H9 (cell line): ENCODE measurements at regions not wholly inside any gene's neighbourhood (a gene's known extent, or its start where the extent isn't known, plus 50 kb on each side); places are given as distances from the start of the nearest gene placed in this dataset.

Experiments
- DNase-seq: peaks from one replicate; pipeline ENCODE4 v3.0.0-alpha.2; 2017
- H2AFZ ChIP-seq: one replicate; pipeline ENCODE4 v1.6.1; 2013; ENCODE audit warnings: mild to moderate bottlenecking, low read length, control low read depth, moderate library complexity
- H2AK5ac ChIP-seq: 2 replicates; pipeline ENCODE4 v1.6.1; 2013; ENCODE audit warnings: low read length, control low read depth, mixed read lengths; ENCODE audit not compliant: insufficient read length
- H2BK120ac ChIP-seq: one replicate; pipeline ENCODE4 v1.6.1; 2013; ENCODE audit warnings: low read depth, mild to moderate bottlenecking, low read length, control low read depth, inconsistent platforms; ENCODE audit not compliant: poor library complexity, severe bottlenecking
- H2BK12ac ChIP-seq: 2 replicates; pipeline ENCODE4 v1.6.1; 2013; ENCODE audit warnings: low read length, control low read depth, mixed read lengths, low read depth; ENCODE audit not compliant: insufficient read length
- H2BK15ac ChIP-seq: 2 replicates; pipeline ENCODE4 v1.6.1; 2013; ENCODE audit warnings: low read depth, low read length, control low read depth
- H2BK20ac ChIP-seq: one replicate; pipeline ENCODE4 v1.6.1; 2013; ENCODE audit warnings: low read depth, mild to moderate bottlenecking, low read length, control low read depth, inconsistent platforms; ENCODE audit not compliant: poor library complexity, severe bottlenecking
- H2BK5ac ChIP-seq: 2 replicates; pipeline ENCODE4 v1.6.1; 2013; ENCODE audit warnings: low read length, control low read depth, mixed read lengths; ENCODE audit not compliant: insufficient read length
- H3K14ac ChIP-seq: 2 replicates; pipeline ENCODE4 v1.6.1; 2013; ENCODE audit warnings: low read length, control low read depth; ENCODE audit not compliant: insufficient read depth
- H3K18ac ChIP-seq: 2 replicates; pipeline ENCODE4 v1.6.1; 2013; ENCODE audit warnings: low read depth, mild to moderate bottlenecking, mixed read lengths, low read length, control low read depth; ENCODE audit not compliant: insufficient read length
- H3K23ac ChIP-seq: 2 replicates; pipeline ENCODE4 v1.6.1; 2013; ENCODE audit warnings: low read length, control low read depth, mixed read lengths, low read depth; ENCODE audit not compliant: insufficient read length
- H3K23me2 ChIP-seq: 2 replicates; pipeline ENCODE4 v1.6.1; 2013; ENCODE audit warnings: low read depth, mild to moderate bottlenecking, mixed read lengths, low read length, control low read depth; ENCODE audit not compliant: insufficient read length, poor library complexity, severe bottlenecking
- H3K27ac ChIP-seq: 2 replicates; pipeline ENCODE4 v1.5.1; 2013; ENCODE audit warnings: low read length, control low read depth, mixed read lengths, low read depth; ENCODE audit not compliant: insufficient read length
- H3K27me3 ChIP-seq: 2 replicates; pipeline ENCODE4 v1.6.1; 2013; ENCODE audit warnings: low read length, control low read depth, inconsistent platforms; ENCODE audit not compliant: insufficient read depth
- H3K4ac ChIP-seq: 2 replicates; pipeline ENCODE4 v1.6.1; 2013; ENCODE audit warnings: low read depth, mild to moderate bottlenecking, control low read depth, inconsistent platforms, low read length, moderate library complexity
- H3K4me1 ChIP-seq: 2 replicates; pipeline ENCODE4 v1.6.1; 2013; ENCODE audit warnings: low read length, control low read depth, inconsistent platforms; ENCODE audit not compliant: insufficient read depth
- H3K4me2 ChIP-seq: 2 replicates; pipeline ENCODE4 v1.6.1; 2013; ENCODE audit warnings: low read length, control low read depth, mixed read lengths; ENCODE audit not compliant: insufficient read length, insufficient read depth
- H3K56ac ChIP-seq: 2 replicates; pipeline ENCODE4 v1.6.1; 2013; ENCODE audit warnings: low read depth, mild to moderate bottlenecking, mixed read lengths, low read length, control low read depth; ENCODE audit not compliant: insufficient read length
- H3K79me1 ChIP-seq: 2 replicates; pipeline ENCODE4 v1.6.1; 2013; ENCODE audit warnings: low read depth, mild to moderate bottlenecking, moderate library complexity, low read length, control low read depth, inconsistent platforms; ENCODE audit not compliant: insufficient read depth, poor library complexity, severe bottlenecking
- H3K79me2 ChIP-seq: 2 replicates; pipeline ENCODE4 v1.6.1; 2013; ENCODE audit warnings: low read length, control low read depth, inconsistent platforms; ENCODE audit not compliant: insufficient read depth
- H3K9ac ChIP-seq: 2 replicates; pipeline ENCODE4 v1.6.1; 2013; ENCODE audit warnings: low read length, control low read depth, mixed read lengths; ENCODE audit not compliant: insufficient read length; ENCODE audit errors: extremely low read depth
- H3K9me3 ChIP-seq: one replicate; pipeline ENCODE4 v1.6.1; 2013; ENCODE audit warnings: low read depth, low read length, inconsistent platforms; ENCODE audit not compliant: control insufficient read depth
- H3T11ph ChIP-seq: one replicate; pipeline ENCODE4 v1.6.1; 2013; ENCODE audit warnings: mild to moderate bottlenecking, low read length, control low read depth, inconsistent platforms
- H4K20me1 ChIP-seq: one replicate; pipeline ENCODE4 v1.6.1; 2013; ENCODE audit not compliant: control insufficient read depth, insufficient read length, insufficient read depth
- H4K5ac ChIP-seq: 2 replicates; pipeline ENCODE4 v1.6.1; 2013; ENCODE audit warnings: low read depth, mild to moderate bottlenecking, mixed read lengths, low read length, control low read depth; ENCODE audit not compliant: insufficient read length
- H4K8ac ChIP-seq: replicated peaks from 2 replicates; pipeline ENCODE4 v1.6.1; 2013; ENCODE audit warnings: low read length, control low read depth, mixed read lengths, low read depth; ENCODE audit not compliant: insufficient read length
- H4K91ac ChIP-seq: 2 replicates; pipeline ENCODE4 v1.6.1; 2013; ENCODE audit warnings: low read depth, mild to moderate bottlenecking, moderate library complexity, mixed read lengths, low read length, control low read depth; ENCODE audit not compliant: insufficient read length
- H3K27ac Mint-ChIP-seq, 3 experiments: 2 replicates in 2 of 3; 3 replicates in 1 of 3; pipeline ENCODE4 v1.8.0; 2020 to 2021; ENCODE audit warnings: mixed read lengths in 3 of 3, mild to moderate bottlenecking in 1 of 3, moderate library complexity in 1 of 3
- H3K27me3 Mint-ChIP-seq: 2 replicates; pipeline ENCODE4 v1.8.0; 2021; ENCODE audit warnings: low read depth, mild to moderate bottlenecking, moderate library complexity, mixed read lengths
- H3K36me3 Mint-ChIP-seq, 3 experiments: 2 replicates in 2 of 3; 3 replicates in 1 of 3; pipeline ENCODE4 v1.8.0; 2020 to 2021; ENCODE audit warnings: low read depth in 3 of 3, mixed read lengths in 3 of 3; ENCODE audit not compliant: insufficient read depth in 1 of 3
- H3K4me1 Mint-ChIP-seq, 2 experiments: 2 replicates each; pipeline ENCODE4 v1.8.0; 2020; ENCODE audit warnings: mixed read lengths in 2 of 2
- H3K4me3 Mint-ChIP-seq, 2 experiments: 2 replicates in 1 of 2; 3 replicates in 1 of 2; pipeline ENCODE4 v1.8.0; 2020 to 2021; ENCODE audit warnings: mild to moderate bottlenecking in 2 of 2, mixed read lengths in 2 of 2, moderate library complexity in 1 of 2
- H3K9me3 Mint-ChIP-seq, 2 experiments: 2 replicates in 1 of 2; 3 replicates in 1 of 2; pipeline ENCODE4 v1.8.0; 2020; ENCODE audit warnings: mild to moderate bottlenecking in 2 of 2, mixed read lengths in 2 of 2, moderate library complexity in 1 of 2
- WGBS: extraction: QIAGEN DNeasy Blood & Tissue Kit; methylation state at CpG from one replicate; pipeline ENCODE4 v1.1.7; 2013; ENCODE audit warnings: missing lambda C conversion rate, low lambda C conversion rate, mixed read lengths; ENCODE audit not compliant: insufficient read length; ENCODE audit errors: extremely low coverage; 5-methylcytosine and 5-hydroxymethylcytosine counted together
- TF ChIP-seq, protein P1 (sequence below): fragments of 200-600 bp; sonication (generic); conservative IDR thresholded peaks from 3 replicates; pipeline ENCODE4 v1.8.0; 2021; ENCODE audit warnings: antibody characterized with exemption, mild to moderate bottlenecking

GRCh38 chr12:24462946-24463345 is 486.0 kb downstream of the BCAT1 start:
- Histone ChIP-seq H3K18ac (no peak overlapping the region), H3K9me3 (no peaks in the 10 kb centered on the region), H2BK12ac (no peak overlapping the region), H2AFZ (no peak overlapping the region), H3K4me1 (no peaks in the 10 kb centered on the region), H2AK5ac (no peak overlapping the region), H3K4ac (no peak overlapping the region), H2BK120ac (no peak overlapping the region), H3T11ph (no peak overlapping the region), H3K14ac (no peak overlapping the region), H4K20me1 (no peaks in the 10 kb centered on the region), H4K8ac (no peak overlapping the region), H2BK5ac (no peak overlapping the region), H3K27me3 (no peaks in the 10 kb centered on the region), H3K23ac (no peak overlapping the region), H4K91ac (no peak overlapping the region), H3K27ac (no peak overlapping the region), H2BK20ac (no peak overlapping the region), H3K79me1 (no peaks in the 10 kb centered on the region), H3K79me2 (no peaks in the 10 kb centered on the region), H3K56ac (no peak overlapping the region), H2BK15ac (no peak overlapping the region), H3K23me2 (no peaks in the 10 kb centered on the region), H3K9ac (no peak overlapping the region), H4K5ac (no peak overlapping the region), H3K4me2 (no peak overlapping the region)
- Mint-ChIP-seq H3K4me3 (no peak overlapping the region), H3K36me3 (no peaks in the 10 kb centered on the region; a peak in 1 of 7 replicates), H3K4me1 (peaks cover 0 to 2% of the 10 kb centered on the region in 2 experiments; a peak in 1 of 4 replicates), H3K9me3 (no peaks in the 10 kb centered on the region; a peak in 1 of 5 replicates), H3K27me3 (no peaks in the 10 kb centered on the region), H3K27ac (no peak overlapping the region; a peak in 1 of 7 replicates)
- WGBS = no CpG with 5 or more reads among the region's 1 CpG
- TF ChIP-seq, protein P1, sequence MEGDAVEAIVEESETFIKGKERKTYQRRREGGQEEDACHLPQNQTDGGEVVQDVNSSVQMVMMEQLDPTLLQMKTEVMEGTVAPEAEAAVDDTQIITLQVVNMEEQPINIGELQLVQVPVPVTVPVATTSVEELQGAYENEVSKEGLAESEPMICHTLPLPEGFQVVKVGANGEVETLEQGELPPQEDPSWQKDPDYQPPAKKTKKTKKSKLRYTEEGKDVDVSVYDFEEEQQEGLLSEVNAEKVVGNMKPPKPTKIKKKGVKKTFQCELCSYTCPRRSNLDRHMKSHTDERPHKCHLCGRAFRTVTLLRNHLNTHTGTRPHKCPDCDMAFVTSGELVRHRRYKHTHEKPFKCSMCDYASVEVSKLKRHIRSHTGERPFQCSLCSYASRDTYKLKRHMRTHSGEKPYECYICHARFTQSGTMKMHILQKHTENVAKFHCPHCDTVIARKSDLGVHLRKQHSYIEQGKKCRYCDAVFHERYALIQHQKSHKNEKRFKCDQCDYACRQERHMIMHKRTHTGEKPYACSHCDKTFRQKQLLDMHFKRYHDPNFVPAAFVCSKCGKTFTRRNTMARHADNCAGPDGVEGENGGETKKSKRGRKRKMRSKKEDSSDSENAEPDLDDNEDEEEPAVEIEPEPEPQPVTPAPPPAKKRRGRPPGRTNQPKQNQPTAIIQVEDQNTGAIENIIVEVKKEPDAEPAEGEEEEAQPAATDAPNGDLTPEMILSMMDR = no peak
- no peak for DNase-seq
